GM21737 (cell line): ENCODE measurements at regions not wholly inside any gene's neighbourhood (a gene's known extent, or its start where the extent isn't known, plus 50 kb on each side); places are given as distances from the start of the nearest gene placed in this dataset.
"Not testable (repeated sequence)": the region's sequence is repeated elsewhere in the genome, so short reads cannot be mapped to it uniquely, and the experiment has no call there.

Experiments used
- ATAC-seq: cut with Tn5 transposase; IDR thresholded peaks from one replicate; pipeline ENCODE4 v1.9.1; 2021; ENCODE audit warnings: mild to moderate bottlenecking, moderate library complexity; ENCODE audit not compliant: unreplicated experiment

DNA sequence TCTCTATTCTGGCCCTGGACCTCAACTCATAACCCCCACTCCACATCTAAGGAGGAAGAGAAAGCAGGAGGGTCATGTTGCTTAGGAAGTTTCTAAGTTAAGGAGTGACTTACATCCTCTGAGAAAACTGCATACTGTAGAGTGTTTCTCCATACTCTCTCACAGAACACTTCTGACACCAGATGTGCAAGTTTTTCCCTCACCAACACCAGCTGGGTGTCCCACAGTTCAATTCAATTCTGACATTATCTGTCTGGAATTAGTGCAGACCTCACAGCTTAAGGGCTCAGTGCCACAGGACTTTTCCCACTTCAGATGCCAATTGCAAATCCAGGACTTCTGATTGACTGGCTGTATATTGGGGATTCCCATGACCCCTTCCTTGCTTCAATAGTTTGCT lies 89.0 kb upstream of the SFRP2 start:
- no peak for ATAC-seq

GRCh38 chr4:153873741-153874140 lies 84.9 kb upstream of the SFRP2 start:
- no peak for ATAC-seq

GRCh38 chr4:153866766-153867165 lies 77.9 kb upstream of the SFRP2 start:
- ATAC-seq = not testable (repeated sequence)

- ATAC-seq = no peak
Observed at GRCh38 chr4:153852501-153852900, 63.6 kb upstream of the SFRP2 start.

DNA sequence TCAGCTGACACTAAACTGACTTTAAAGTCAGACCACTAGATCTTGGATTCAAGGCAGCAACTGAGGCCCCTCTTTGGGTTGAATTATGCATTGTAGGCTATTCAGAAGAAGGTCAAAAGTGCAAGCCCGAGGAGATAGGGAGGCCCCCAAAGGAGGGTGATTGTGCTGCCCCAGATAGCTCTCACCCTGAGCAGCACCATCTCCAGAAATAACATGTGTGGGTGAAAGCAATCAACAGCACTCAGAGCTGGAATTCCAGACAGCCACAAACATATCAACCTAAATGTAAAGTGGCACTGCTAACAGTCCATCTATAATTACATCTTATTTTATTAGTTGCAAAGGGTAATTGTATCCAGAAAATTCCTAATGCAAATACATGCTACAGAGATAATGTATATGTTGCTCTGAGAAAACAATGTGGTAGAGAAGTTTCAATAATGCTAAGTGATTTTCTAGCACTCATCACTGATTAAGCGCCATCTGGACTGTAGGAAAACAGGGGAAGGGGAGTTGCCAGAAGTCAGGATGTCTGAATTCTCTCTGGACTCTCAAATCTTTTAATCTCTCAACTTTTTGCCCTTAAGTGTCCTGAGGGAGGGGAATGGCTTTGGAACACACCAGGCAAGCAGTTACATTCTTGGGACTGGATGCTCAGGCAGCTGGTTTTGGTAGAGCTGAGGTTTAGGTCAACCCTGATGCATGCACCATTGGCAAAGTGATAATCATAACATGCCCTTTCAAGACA lies 61.8 kb upstream of the SFRP2 start:
- no peak for ATAC-seq

- no peak for ATAC-seq
Observed at GRCh38 chr4:153844144-153844543, 55.3 kb upstream of the SFRP2 start.
